ENCODE measurements at regions not wholly inside any gene's neighbourhood (a gene's known extent, or its start where the extent isn't known, plus 50 kb on each side); places are given as distances from the start of the nearest gene placed in this dataset.

- TF ChIP-seq ZMAT4 (CRISPR knock-in tag; IDR thresholded peaks at IDR 0.05) (no peak), NFATC4 (CRISPR knock-in tag; IDR thresholded peaks at IDR 0.05) (no peak), CTCF (IDR thresholded peaks at IDR 0.05) (no peak), USF2 (CRISPR knock-in tag; IDR thresholded peaks at IDR 0.05) (no peak), MLX (CRISPR knock-in tag; IDR thresholded peaks at IDR 0.05) (no peak), ZNF423 (CRISPR knock-in tag; IDR thresholded peaks at IDR 0.05) (no peak), ZSCAN18 (CRISPR knock-in tag; IDR thresholded peaks at IDR 0.05) (no peak), IRF1 (CRISPR knock-in tag; IDR thresholded peaks at IDR 0.05) (no peak), SP1 (CRISPR knock-in tag; conservative IDR thresholded peaks at IDR 0.05) (no peak), SMAD3 (CRISPR knock-in tag; IDR thresholded peaks at IDR 0.05; ENCODE audit: borderline replicate concordance) (no peak), ATF3 (CRISPR knock-in tag; conservative IDR thresholded peaks at IDR 0.05) (no peak), MAX (CRISPR knock-in tag; IDR thresholded peaks at IDR 0.05) (no peak), ZNF232 (CRISPR knock-in tag; IDR thresholded peaks at IDR 0.05) (no peak), ARID4B (CRISPR knock-in tag; IDR thresholded peaks at IDR 0.05; ENCODE audit: borderline replicate concordance) (no peak)
These were observed 397.5 kb downstream of the ETS1 start for GRCh38 chr11:128189823-128190222.

All from WTC11 (cell line).